Erythroblast (primary cell): ENCODE measurements at regions not wholly inside any gene's neighbourhood (a gene's known extent, or its start where the extent isn't known, plus 50 kb on each side); places are given as distances from the start of the nearest gene placed in this dataset.

Experiments used
- GATA1 ChIP-seq: IDR thresholded peaks from 2 replicates; pipeline ENCODE4 v1.6.1; 2011; ENCODE audit warnings: low read depth, mild to moderate bottlenecking, control low read depth, low read length, moderate library complexity
- POLR2A ChIP-seq: IDR thresholded peaks from 2 replicates; pipeline ENCODE4 v1.6.1; 2011; ENCODE audit warnings: mild to moderate bottlenecking, low read length

DNA sequence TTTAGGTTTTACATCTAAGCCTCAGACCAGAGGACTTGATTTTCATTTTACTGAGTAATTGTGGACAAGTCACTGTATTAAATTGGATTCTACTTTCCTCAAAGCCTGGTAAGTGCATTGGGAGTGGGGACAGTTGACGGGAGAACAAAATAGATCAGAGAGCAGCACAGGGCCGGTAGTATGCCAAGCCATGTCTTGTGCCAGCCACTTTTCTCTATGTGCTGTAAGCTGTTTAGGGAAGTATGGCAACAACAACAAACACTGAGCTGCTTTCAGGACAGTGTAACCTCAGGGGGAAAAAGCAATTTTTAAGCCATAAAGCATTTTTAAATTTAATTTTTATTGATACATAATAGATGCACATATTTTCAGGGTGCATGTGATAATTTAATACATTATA, 365.9 kb upstream of the IGFBP3 start:
- TF ChIP-seq POLR2A (no peak), GATA1 (no peak)
